ENCODE measurements at regions not wholly inside any gene's neighbourhood (a gene's known extent, or its start where the extent isn't known, plus 50 kb on each side); places are given as distances from the start of the nearest gene placed in this dataset.

- DNase-seq (ENCODE audit: low spot score) = no peak
Measured at GRCh38 chr9:13395156-13395555, 115.7 kb upstream of the MPDZ start.

GRCh38 chr9:13388157-13388556 is 108.7 kb upstream of the MPDZ start:
- peak; percentile 33 for DNase-seq (ENCODE audit: low spot score)

- no peak for DNase-seq (ENCODE audit: low spot score)
Measured at GRCh38 chr9:13387734-13388067, 108.2 kb upstream of the MPDZ start.

- DNase-seq (ENCODE audit: low spot score) = peak; percentile 64
Measured at GRCh38 chr9:13386935-13387733, 107.6 kb upstream of the MPDZ start.

- no peak for DNase-seq (ENCODE audit: low spot score)
Measured at GRCh38 chr9:13386316-13386715, 106.8 kb upstream of the MPDZ start.

GRCh38 chr9:13383855-13384254 is 104.4 kb upstream of the MPDZ start:
- no peak for DNase-seq (ENCODE audit: low spot score)

GRCh38 chr9:13383216-13383615 is 103.7 kb upstream of the MPDZ start:
- no peak for DNase-seq (ENCODE audit: low spot score)

- DNase-seq (ENCODE audit: low spot score) = no peak
Measured at GRCh38 chr9:13382595-13382994, 103.1 kb upstream of the MPDZ start.

GRCh38 chr9:13380903-13381302 is 101.4 kb upstream of the MPDZ start:
- no peak for DNase-seq (ENCODE audit: low spot score)

GRCh38 chr9:13378154-13378553 is 98.7 kb upstream of the MPDZ start:
- DNase-seq (ENCODE audit: low spot score) = peak; percentile 71

- no peak for DNase-seq (ENCODE audit: low spot score)
Measured at GRCh38 chr9:13377171-13377925, 97.9 kb upstream of the MPDZ start.

GRCh38 chr9:13372510-13372909 is 93.0 kb upstream of the MPDZ start:
- no peak for DNase-seq (ENCODE audit: low spot score)

- DNase-seq (ENCODE audit: low spot score) = no peak
Measured at GRCh38 chr9:13369431-13369830, 89.9 kb upstream of the MPDZ start.

- DNase-seq (ENCODE audit: low spot score) = no peak
Measured at GRCh38 chr9:13367784-13368183, 88.3 kb upstream of the MPDZ start.

- DNase-seq (ENCODE audit: low spot score) = no peak
Measured at GRCh38 chr9:13364271-13365000, 84.9 kb upstream of the MPDZ start.

- peak; percentile 30 for DNase-seq (ENCODE audit: low spot score)
Measured at GRCh38 chr9:13361076-13361475, 81.6 kb upstream of the MPDZ start.

GRCh38 chr9:13360188-13360587 is 80.7 kb upstream of the MPDZ start:
- no peak for DNase-seq (ENCODE audit: low spot score)

GRCh38 chr9:13358128-13358527 is 78.6 kb upstream of the MPDZ start:
- DNase-seq (ENCODE audit: low spot score) = peak; percentile 71

- DNase-seq (ENCODE audit: low spot score) = peak; percentile 65
Measured at GRCh38 chr9:13354733-13355132, 75.2 kb upstream of the MPDZ start.

GRCh38 chr9:13352451-13352979 is 73.0 kb upstream of the MPDZ start:
- DNase-seq (ENCODE audit: low spot score) = no peak

GRCh38 chr9:13351778-13352386 is 72.4 kb upstream of the MPDZ start:
- DNase-seq (ENCODE audit: low spot score) = peak; percentile 60

- no peak for DNase-seq (ENCODE audit: low spot score)
Measured at GRCh38 chr9:13332571-13332970, 53.1 kb upstream of the MPDZ start.

Measured in GM03348 (cell line).